ENCODE measurements at regions not wholly inside any gene's neighbourhood (a gene's known extent, or its start where the extent isn't known, plus 50 kb on each side); places are given as distances from the start of the nearest gene placed in this dataset.
"Not testable (repeated sequence)": the region's sequence is repeated elsewhere in the genome, so short reads cannot be mapped to it uniquely, and the experiment has no call there.

DNA sequence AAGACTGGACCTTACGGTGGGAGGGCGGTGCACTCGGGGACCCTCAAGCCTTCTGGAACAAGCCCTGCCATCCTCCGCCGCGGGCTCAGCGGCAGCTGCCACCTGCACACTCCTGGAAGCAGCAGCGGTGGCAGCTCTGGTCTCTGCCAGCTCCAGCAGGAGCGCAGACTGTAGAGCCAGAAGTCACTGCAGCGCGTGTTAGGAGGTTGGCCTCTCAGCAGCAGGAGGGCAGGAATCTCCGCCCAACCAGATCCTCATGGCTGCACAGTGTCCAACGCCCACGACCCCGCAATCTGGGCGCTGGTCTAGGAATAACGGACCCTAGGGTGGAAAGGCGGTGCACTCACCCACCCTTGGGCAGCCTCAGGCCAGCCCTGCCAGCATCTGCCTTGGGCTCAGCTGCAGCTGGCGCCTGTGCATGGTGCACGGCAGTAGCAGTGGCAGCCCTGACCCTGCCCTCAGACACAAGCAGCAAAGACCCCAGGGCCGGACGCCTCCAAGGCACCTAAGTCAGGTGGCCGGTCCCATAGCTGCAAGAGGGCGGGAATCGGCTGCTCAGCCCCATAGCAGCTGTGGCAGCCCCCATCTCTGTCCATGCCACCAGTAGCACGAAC lies 88.7 kb downstream of the POTEG start:
- H3K9ac ChIP-seq (replicated peaks in 1 of 4; ENCODE audit: extremely low read depth in 1 of 4, low read depth in 3 of 4, low read length in 3 of 4); CTCF ChIA-PET (ENCODE audit: partially characterized antibody); H3K4ac ChIP-seq (replicated peaks; ENCODE audit: insufficient read length, low read depth, low read length); H3K36me3 ChIP-seq (ENCODE audit: control insufficient read depth in 2 of 4, insufficient read depth in 4 of 4, low read length in 3 of 4); H2AFZ ChIP-seq (ENCODE audit: low read length); H2BK20ac ChIP-seq (ENCODE audit: low read length); H2BK120ac ChIP-seq (replicated peaks; ENCODE audit: low read depth, low read length); H3K79me1 ChIP-seq (ENCODE audit: low read depth, low read length); FAIRE-seq; H2AK5ac ChIP-seq (ENCODE audit: low read depth, low read length); H3K27me3 ChIP-seq (replicated peaks in 1 of 4; ENCODE audit: control insufficient read depth in 3 of 4, extremely low read depth in 1 of 4, insufficient read depth in 3 of 4, low read length in 3 of 4); H3K18ac ChIP-seq (ENCODE audit: extremely low read depth, low read length); POLR2A ChIA-PET (ENCODE audit: partially characterized antibody); H2BK15ac ChIP-seq (ENCODE audit: low read length); H4K91ac ChIP-seq (replicated peaks; ENCODE audit: insufficient read length, low read length); H4K20me1 ChIP-seq (replicated peaks in 1 of 2; ENCODE audit: control insufficient read depth in 1 of 2, insufficient read depth in 2 of 2, low read length in 2 of 2); H3K4me1 ChIP-seq (replicated peaks in 1 of 4; ENCODE audit: control insufficient read depth in 3 of 4, insufficient read depth in 4 of 4, low read length in 3 of 4); H3K4me2 ChIP-seq (ENCODE audit: insufficient read depth in 1 of 2, low read depth in 2 of 2, low read length in 2 of 2); H4K5ac ChIP-seq (ENCODE audit: insufficient read length, low read depth, low read length); H3K56ac ChIP-seq (replicated peaks; ENCODE audit: insufficient read length, low read depth, low read length); DNase-seq (ENCODE audit: low read depth in 1 of 2, low spot score in 2 of 2); H2BK12ac ChIP-seq (ENCODE audit: low read depth, low read length); H3K4me3 ChIP-seq (ENCODE audit: extremely low read depth in 1 of 4, insufficient read depth in 2 of 4, low read depth in 3 of 4, low read length in 4 of 4); H4K8ac ChIP-seq (ENCODE audit: extremely low read depth, insufficient read depth, low read length); H3K23me2 ChIP-seq (ENCODE audit: low read depth, low read length); H3K23ac ChIP-seq (ENCODE audit: insufficient read length); H3K79me2 ChIP-seq (ENCODE audit: control insufficient read depth in 1 of 2, insufficient read depth in 2 of 2, low read length in 2 of 2); H3K27ac ChIP-seq (ENCODE audit: low read depth, low read length); H3K14ac ChIP-seq (ENCODE audit: insufficient read length); H2BK5ac ChIP-seq (ENCODE audit: low read depth, low read length); H3K9me3 ChIP-seq (ENCODE audit: insufficient read depth in 2 of 2, low read depth in 1 of 2, low read length in 1 of 2): not testable (repeated sequence)
- WGBS, 2 experiments (ENCODE audit: extremely low coverage in 1 of 2, insufficient coverage in 1 of 2, insufficient read length in 1 of 2, insufficient replicate concordance in 2 of 2, low coverage in 1 of 2, low lambda C conversion rate in 2 of 2, missing lambda C conversion rate in 1 of 2): no CpG with 5 or more reads among the region's 26 CpGs

GRCh38 chr14:19346074-19346480 lies 88.1 kb downstream of the POTEG start:
- H2BK15ac ChIP-seq (ENCODE audit: low read length); H2BK20ac ChIP-seq (ENCODE audit: low read length); H4K20me1 ChIP-seq (replicated peaks in 1 of 2; ENCODE audit: control insufficient read depth in 1 of 2, insufficient read depth in 2 of 2, low read length in 2 of 2); H2BK5ac ChIP-seq (ENCODE audit: low read depth, low read length); H3K14ac ChIP-seq (ENCODE audit: insufficient read length); POLR2A ChIA-PET (ENCODE audit: partially characterized antibody); H4K5ac ChIP-seq (ENCODE audit: insufficient read length, low read depth, low read length); H3K23ac ChIP-seq (ENCODE audit: insufficient read length); H4K91ac ChIP-seq (replicated peaks; ENCODE audit: insufficient read length, low read length); H3K79me2 ChIP-seq (ENCODE audit: control insufficient read depth in 1 of 2, insufficient read depth in 2 of 2, low read length in 2 of 2); H2AK5ac ChIP-seq (ENCODE audit: low read depth, low read length); H3K4me2 ChIP-seq (ENCODE audit: insufficient read depth in 1 of 2, low read depth in 2 of 2, low read length in 2 of 2); H3K4me3 ChIP-seq (ENCODE audit: extremely low read depth in 1 of 4, insufficient read depth in 2 of 4, low read depth in 3 of 4, low read length in 4 of 4); H3K56ac ChIP-seq (replicated peaks; ENCODE audit: insufficient read length, low read depth, low read length); H2AFZ ChIP-seq (ENCODE audit: low read length); H3K18ac ChIP-seq (ENCODE audit: extremely low read depth, low read length); H2BK12ac ChIP-seq (ENCODE audit: low read depth, low read length); H3K23me2 ChIP-seq (ENCODE audit: low read depth, low read length); H3K27me3 ChIP-seq (replicated peaks in 1 of 4; ENCODE audit: control insufficient read depth in 3 of 4, extremely low read depth in 1 of 4, insufficient read depth in 3 of 4, low read length in 3 of 4); H3K36me3 ChIP-seq (ENCODE audit: control insufficient read depth in 2 of 4, insufficient read depth in 4 of 4, low read length in 3 of 4); DNase-seq (ENCODE audit: low read depth in 1 of 2, low spot score in 2 of 2); CTCF ChIA-PET (ENCODE audit: partially characterized antibody); H3K27ac ChIP-seq (ENCODE audit: low read depth, low read length); H3K9ac ChIP-seq (replicated peaks in 1 of 4; ENCODE audit: extremely low read depth in 1 of 4, low read depth in 3 of 4, low read length in 3 of 4); H3K4ac ChIP-seq (replicated peaks; ENCODE audit: insufficient read length, low read depth, low read length); H3K4me1 ChIP-seq (replicated peaks in 1 of 4; ENCODE audit: control insufficient read depth in 3 of 4, insufficient read depth in 4 of 4, low read length in 3 of 4); H4K8ac ChIP-seq (ENCODE audit: extremely low read depth, insufficient read depth, low read length); H3K9me3 ChIP-seq (ENCODE audit: insufficient read depth in 2 of 2, low read depth in 1 of 2, low read length in 1 of 2); H3K79me1 ChIP-seq (ENCODE audit: low read depth, low read length); FAIRE-seq; H2BK120ac ChIP-seq (replicated peaks; ENCODE audit: low read depth, low read length): not testable (repeated sequence)
- 94% methylated on average over 9 of the region's 17 CpGs; no CpG with 5 or more reads in 1 of the 2 experiments for WGBS, 2 experiments (ENCODE audit: extremely low coverage in 1 of 2, insufficient coverage in 1 of 2, insufficient read length in 1 of 2, insufficient replicate concordance in 2 of 2, low coverage in 1 of 2, low lambda C conversion rate in 2 of 2, missing lambda C conversion rate in 1 of 2)
